H1 (cell line): ENCODE measurements at regions not wholly inside any gene's neighbourhood (a gene's known extent, or its start where the extent isn't known, plus 50 kb on each side); places are given as distances from the start of the nearest gene placed in this dataset.

Source experiments
- CTCF ChIA-PET: fragments of 300-600 bp; sonication (Branson Sonifier 250); formaldehyde crosslinking; loops from one replicate; lab custom pipeline; 2021; ENCODE audit not compliant: partially characterized antibody; lab: Charles Lee
- POLR2A ChIA-PET: fragments of 300-600 bp; sonication (Branson Sonifier 250); formaldehyde crosslinking; loops from one replicate; lab custom pipeline; 2021; ENCODE audit warnings: inconsistent platforms; ENCODE audit not compliant: partially characterized antibody; lab: Charles Lee
- DNase-seq, 2 experiments: peaks; one replicate each; pipeline versions ENCODE4 v3.0.0 to v3.0.0-alpha.2; 2010 to 2022; ENCODE audit warnings: low spot score in 2 of 2, low read depth in 1 of 2, mixed read lengths in 1 of 2
- FAIRE-seq: peaks from 2 replicates; lab custom pipeline; 2011; peaks lifted over from hg19 to GRCh38; lab: Jason Lieb, UNC
- H2AFZ ChIP-seq: 2 replicates; pipeline ENCODE4 v1.8.1; 2012; ENCODE audit warnings: low read length, inconsistent platforms
- H2AK5ac ChIP-seq: 2 replicates; pipeline ENCODE4 v1.6.1; 2013; ENCODE audit warnings: low read depth, low read length
- H2BK120ac ChIP-seq: replicated peaks from 2 replicates; pipeline ENCODE3; 2013; ENCODE audit warnings: low read depth, low read length, inconsistent platforms
- H2BK12ac ChIP-seq: 2 replicates; pipeline ENCODE4 v1.6.1; 2013; ENCODE audit warnings: low read depth, low read length
- H2BK15ac ChIP-seq: 2 replicates; pipeline ENCODE4 v1.6.1; 2013; ENCODE audit warnings: low read length
- H2BK20ac ChIP-seq: 2 replicates; pipeline ENCODE4 v1.6.1; 2013; ENCODE audit warnings: low read length
- H2BK5ac ChIP-seq: 2 replicates; pipeline ENCODE4 v1.6.1; 2013; ENCODE audit warnings: low read depth, low read length
- H3K14ac ChIP-seq: 2 replicates; pipeline ENCODE4 v1.6.1; 2013; ENCODE audit warnings: inconsistent platforms; ENCODE audit not compliant: insufficient read length
- H3K18ac ChIP-seq: 2 replicates; pipeline ENCODE4 v1.6.1; 2013; ENCODE audit warnings: low read length; ENCODE audit errors: extremely low read depth
- H3K23ac ChIP-seq: 2 replicates; pipeline ENCODE4 v1.6.1; 2013; ENCODE audit warnings: inconsistent platforms; ENCODE audit not compliant: insufficient read length
- H3K23me2 ChIP-seq: 2 replicates; pipeline ENCODE4 v1.6.1; 2013; ENCODE audit warnings: low read depth, low read length
- H3K27ac ChIP-seq: 2 replicates; pipeline ENCODE4 v1.6.1; 2011; ENCODE audit warnings: low read depth, low read length, inconsistent platforms
- H3K27me3 ChIP-seq, 4 experiments: replicated peaks in 1 of 4; 1 replicate in 1 of 4; 2 replicates in 3 of 4; pipeline versions ENCODE4 v1.6.1 to v1.8.1; 2011 to 2013; ENCODE audit warnings: low read length in 3 of 4, mild to moderate bottlenecking in 3 of 4, inconsistent platforms in 2 of 4, mixed read lengths in 2 of 4, moderate library complexity in 1 of 4; ENCODE audit not compliant: control insufficient read depth in 3 of 4, insufficient read depth in 3 of 4; ENCODE audit errors: extremely low read depth in 1 of 4
- H3K36me3 ChIP-seq, 4 experiments: 2 replicates each; pipeline versions ENCODE4 v1.6.1 to v1.8.1; 2011 to 2013; ENCODE audit warnings: mild to moderate bottlenecking in 4 of 4, low read length in 3 of 4, moderate library complexity in 2 of 4, control low read depth in 1 of 4, inconsistent platforms in 1 of 4; ENCODE audit not compliant: insufficient read depth in 4 of 4, control insufficient read depth in 2 of 4
- H3K4ac ChIP-seq: replicated peaks from 2 replicates; pipeline ENCODE3; 2013; ENCODE audit warnings: low read length, low read depth, mixed read lengths, inconsistent platforms; ENCODE audit not compliant: insufficient read length
- H3K4me1 ChIP-seq, 4 experiments: replicated peaks in 1 of 4; 1 replicate in 1 of 4; 2 replicates in 3 of 4; pipeline versions ENCODE4 v1.6.1 to v1.8.1; 2011 to 2013; ENCODE audit warnings: low read length in 3 of 4, inconsistent platforms in 2 of 4, mixed read lengths in 1 of 4; ENCODE audit not compliant: insufficient read depth in 4 of 4, control insufficient read depth in 3 of 4
- H3K4me2 ChIP-seq, 2 experiments: 2 replicates each; pipeline versions ENCODE4 v1.6.1 to v1.8.1; 2011 to 2013; ENCODE audit warnings: low read depth in 2 of 2, low read length in 2 of 2, control low read depth in 1 of 2, inconsistent platforms in 1 of 2, mild to moderate bottlenecking in 1 of 2; ENCODE audit not compliant: insufficient read depth in 1 of 2
- H3K4me3 ChIP-seq, 4 experiments: fragments of 200-600, 300-600 bp in 1 of 4; sonication (generic), shearing (Covaris generic), sonication (Bioruptor Twin) in 1 of 4; 2 replicates each; pipeline versions ENCODE4 v1.5.1 to v1.8.1; 2011 to 2016; ENCODE audit warnings: low read length in 4 of 4, low read depth in 3 of 4, control low read depth in 2 of 4, inconsistent platforms in 2 of 4, mild to moderate bottlenecking in 2 of 4, mixed read lengths in 1 of 4, moderate library complexity in 1 of 4; ENCODE audit not compliant: insufficient read depth in 2 of 4; ENCODE audit errors: extremely low read depth in 1 of 4
- H3K56ac ChIP-seq: replicated peaks from 2 replicates; pipeline ENCODE3; 2013; ENCODE audit warnings: low read depth, mild to moderate bottlenecking, mixed read lengths, low read length, inconsistent platforms; ENCODE audit not compliant: insufficient read length
- H3K79me1 ChIP-seq: 2 replicates; pipeline ENCODE4 v1.6.1; 2013; ENCODE audit warnings: low read depth, low read length, control low read depth
- H3K79me2 ChIP-seq, 2 experiments: 2 replicates each; pipeline versions ENCODE4 v1.6.1 to v1.8.1; 2012 to 2013; ENCODE audit warnings: low read length in 2 of 2, mild to moderate bottlenecking in 2 of 2, inconsistent platforms in 1 of 2; ENCODE audit not compliant: insufficient read depth in 2 of 2, control insufficient read depth in 1 of 2
- H3K9ac ChIP-seq, 4 experiments: replicated peaks in 1 of 4; 1 replicate in 1 of 4; 2 replicates in 3 of 4; pipeline versions ENCODE4 v1.6.1 to v1.8.1; 2011 to 2013; ENCODE audit warnings: low read depth in 3 of 4, low read length in 3 of 4, control low read depth in 2 of 4, mild to moderate bottlenecking in 2 of 4, moderate library complexity in 2 of 4, inconsistent platforms in 1 of 4; ENCODE audit errors: extremely low read depth in 1 of 4
- H3K9me3 ChIP-seq, 2 experiments: 2 replicates each; pipeline versions ENCODE4 v1.6.1 to v1.8.1; 2012 to 2013; ENCODE audit warnings: mild to moderate bottlenecking in 2 of 2, moderate library complexity in 2 of 2, control low read depth in 1 of 2, inconsistent platforms in 1 of 2, low read depth in 1 of 2, low read length in 1 of 2, mixed read lengths in 1 of 2; ENCODE audit not compliant: insufficient read depth in 2 of 2
- H4K20me1 ChIP-seq, 2 experiments: replicated peaks in 1 of 2; 2 replicates each; pipeline versions ENCODE3 to v1.8.1; 2011 to 2013; ENCODE audit warnings: inconsistent platforms in 2 of 2, low read length in 2 of 2, mild to moderate bottlenecking in 1 of 2; ENCODE audit not compliant: insufficient read depth in 2 of 2, control insufficient read depth in 1 of 2
- H4K5ac ChIP-seq: 2 replicates; pipeline ENCODE4 v1.6.1; 2013; ENCODE audit warnings: low read length, low read depth, mixed read lengths, inconsistent platforms; ENCODE audit not compliant: insufficient read length
- H4K8ac ChIP-seq: 2 replicates; pipeline ENCODE4 v1.8.0; 2013; ENCODE audit warnings: mild to moderate bottlenecking, moderate library complexity, low read length, inconsistent platforms; ENCODE audit not compliant: insufficient read depth; ENCODE audit errors: extremely low read depth
- H4K91ac ChIP-seq: replicated peaks from 2 replicates; pipeline ENCODE3; 2013; ENCODE audit warnings: low read length, mixed read lengths, inconsistent platforms; ENCODE audit not compliant: insufficient read length
- BACH1 ChIP-seq: IDR thresholded peaks from 2 replicates; pipeline ENCODE4 v1.6.1; 2012; ENCODE audit warnings: low read length, improper control_type of control experiment
- BCL11A ChIP-seq, 2 experiments: IDR thresholded peaks; one replicate each; pipeline ENCODE4 v1.6.1; 2011; ENCODE audit warnings: low read depth in 2 of 2, low read length in 2 of 2, mild to moderate bottlenecking in 2 of 2
- BRCA1 ChIP-seq: IDR thresholded peaks from 2 replicates; pipeline ENCODE4 v1.6.1; 2012; ENCODE audit warnings: low read depth, low read length, improper control_type of control experiment
- CREB1 ChIP-seq: IDR thresholded peaks from 2 replicates; pipeline ENCODE4 v1.6.1; 2012; ENCODE audit warnings: inconsistent platforms
- CTBP2 ChIP-seq: IDR thresholded peaks from 2 replicates; pipeline ENCODE4 v1.7.0; 2011; ENCODE audit warnings: borderline replicate concordance, mild to moderate bottlenecking, moderate library complexity, mixed read lengths, low read length; ENCODE audit not compliant: insufficient read depth, insufficient read length
- FOSL1 ChIP-seq: IDR thresholded peaks from 2 replicates; pipeline ENCODE4 v1.6.1; 2011; ENCODE audit warnings: mild to moderate bottlenecking, low read depth, low read length, moderate library complexity; ENCODE audit not compliant: insufficient read depth
- GABPA ChIP-seq: IDR thresholded peaks from 2 replicates; pipeline ENCODE4 v1.6.1; 2011; ENCODE audit warnings: mild to moderate bottlenecking, low read length, moderate library complexity, borderline replicate concordance; ENCODE audit not compliant: insufficient read depth
- GTF2F1 ChIP-seq: IDR thresholded peaks from 2 replicates; pipeline ENCODE4 v1.6.1; 2012; ENCODE audit warnings: low read depth, low read length, improper control_type of control experiment, borderline replicate concordance
- PHF8 ChIP-seq: fragments of 200-600 bp; sonication (generic); conservative IDR thresholded peaks from 2 replicates; pipeline ENCODE4 v1.7.1; 2012; ENCODE audit warnings: low read depth, mild to moderate bottlenecking, inconsistent platforms, low read length, moderate library complexity
- RBBP5 ChIP-seq: IDR thresholded peaks from 2 replicates; pipeline ENCODE4 v1.7.1; 2012; ENCODE audit warnings: low read depth, mild to moderate bottlenecking, inconsistent platforms, low read length, moderate library complexity, borderline replicate concordance
- RFX5 ChIP-seq: IDR thresholded peaks from 2 replicates; pipeline ENCODE4 v1.6.1; 2011; ENCODE audit warnings: low read depth, low read length, improper control_type of control experiment, borderline replicate concordance
- SP4 ChIP-seq: IDR thresholded peaks from 2 replicates; pipeline ENCODE4 v1.6.1; 2012; ENCODE audit warnings: low read length, inconsistent platforms
- WGBS, 2 experiments: shearing (Covaris generic) in 1 of 2; methylation state at CpG; one replicate each; pipeline versions ENCODE4 v1.1.6 to v1.1.7; 2013 to 2015; ENCODE audit warnings: low lambda C conversion rate in 2 of 2, mixed read lengths in 2 of 2, inconsistent platforms in 1 of 2, low coverage in 1 of 2, missing lambda C conversion rate in 1 of 2; ENCODE audit not compliant: insufficient replicate concordance in 2 of 2, insufficient coverage in 1 of 2, insufficient read length in 1 of 2; ENCODE audit errors: extremely low coverage in 1 of 2, missing lambda C conversion rate in 1 of 2; 5-methylcytosine and 5-hydroxymethylcytosine counted together
- TF ChIP-seq, protein P1 (sequence below): IDR thresholded peaks from 2 replicates; pipeline ENCODE4 v1.6.1; 2011; ENCODE audit warnings: low read length, improper control_type of control experiment

DNA sequence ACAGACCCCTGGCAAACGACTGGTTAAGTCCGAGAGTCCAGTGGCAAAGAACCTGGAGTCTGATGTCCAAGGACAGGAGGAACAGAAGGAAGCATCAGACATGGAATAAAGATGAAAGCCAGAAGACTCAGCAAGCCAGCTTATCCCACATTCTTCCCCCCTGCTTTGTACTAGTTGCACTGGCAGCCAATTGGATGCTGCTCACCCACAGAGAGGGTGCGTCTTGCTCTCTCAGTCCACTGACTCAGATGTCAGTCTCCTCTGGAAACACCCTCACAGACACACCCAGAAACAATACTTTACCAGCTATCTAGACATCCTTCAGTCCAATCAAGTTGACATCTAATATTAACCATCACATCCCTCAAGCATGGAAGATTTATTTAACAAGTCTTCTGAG is 1265.8 kb upstream of the CNTN5 start:
- Histone ChIP-seq H2BK5ac (no peak overlapping the region), H3K9ac (no peak overlapping the region), H3K79me1 (no peaks in the 10 kb centered on the region), H4K5ac (no peak overlapping the region), H3K23me2 (no peaks in the 10 kb centered on the region), H2AFZ (peak overlapping the region; percentile 73; the same call in 1 of the 2 replicates), H4K91ac (no peak overlapping the region), H3K27ac (no peak overlapping the region), H2AK5ac (no peak overlapping the region), H2BK15ac (no peak overlapping the region), H3K56ac (no peak overlapping the region), H3K4ac (no peak overlapping the region), H3K9me3 (no peaks in the 10 kb centered on the region), H3K4me1 (no peaks in the 10 kb centered on the region), H2BK20ac (no peak overlapping the region), H3K14ac (no peak overlapping the region), H4K20me1 (no peaks in the 10 kb centered on the region), H3K79me2 (no peaks in the 10 kb centered on the region), H3K4me3 (no peak overlapping the region), H3K27me3 (no peaks in the 10 kb centered on the region), H3K4me2 (no peak overlapping the region), H2BK120ac (no peak overlapping the region), H3K36me3 (no peaks in the 10 kb centered on the region), H2BK12ac (no peak overlapping the region), H4K8ac (no peak overlapping the region)
- DNase-seq (no peak), FAIRE-seq (no peak)
- POLR2A ChIA-PET, result no interaction called here
- WGBS, 2 experiments, result 79% methylated on average over 3 of the region's 3 CpGs; no CpG with 5 or more reads in 1 of the 2 experiments
- no peak for TF ChIP-seq FOSL1
- TF ChIP-seq GABPA, result no peak
- TF ChIP-seq, protein P1, sequence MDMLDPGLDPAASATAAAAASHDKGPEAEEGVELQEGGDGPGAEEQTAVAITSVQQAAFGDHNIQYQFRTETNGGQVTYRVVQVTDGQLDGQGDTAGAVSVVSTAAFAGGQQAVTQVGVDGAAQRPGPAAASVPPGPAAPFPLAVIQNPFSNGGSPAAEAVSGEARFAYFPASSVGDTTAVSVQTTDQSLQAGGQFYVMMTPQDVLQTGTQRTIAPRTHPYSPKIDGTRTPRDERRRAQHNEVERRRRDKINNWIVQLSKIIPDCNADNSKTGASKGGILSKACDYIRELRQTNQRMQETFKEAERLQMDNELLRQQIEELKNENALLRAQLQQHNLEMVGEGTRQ, result no peak
- no peak for TF ChIP-seq BRCA1
- no peak for TF ChIP-seq PHF8
- no peak for TF ChIP-seq RFX5
- TF ChIP-seq CTBP2, result no peak
- TF ChIP-seq GTF2F1, result no peak
- TF ChIP-seq RBBP5, result no peak
- TF ChIP-seq SP4, result no peak
- TF ChIP-seq BACH1, result no peak
- TF ChIP-seq CREB1, result no peak
- TF ChIP-seq BCL11A (IDR thresholded peaks at IDR 0.05; ENCODE audit: low read depth in 2 of 2, low read length in 2 of 2), result no peak
- TF ChIP-seq, all 59 proteins: peak for 0
- Histone ChIP-seq H3K18ac (no peak overlapping the region), H3K23ac (no peak overlapping the region)
- CTCF ChIA-PET, result no interaction called here
